GM10266 (cell line): ENCODE measurements at regions not wholly inside any gene's neighbourhood (a gene's known extent, or its start where the extent isn't known, plus 50 kb on each side); places are given as distances from the start of the nearest gene placed in this dataset.

Experiments used
- DNase-seq: peaks from one replicate; pipeline ENCODE4 v3.0.0; 2012; ENCODE audit errors: extremely low spot score
- CTCF ChIP-seq: IDR thresholded peaks from 2 replicates; pipeline ENCODE4 v1.5.1; 2012; ENCODE audit warnings: mild to moderate bottlenecking, low read depth; ENCODE audit not compliant: control insufficient read depth, insufficient read depth; ENCODE audit errors: missing control alignments

GRCh38 chr5:4345850-4346249 is 750.2 kb downstream of the IRX1 start:
- no peak for DNase-seq
- TF ChIP-seq CTCF: no peak

GRCh38 chr5:4348423-4348822 is 752.8 kb downstream of the IRX1 start:
- TF ChIP-seq CTCF: no peak
- DNase-seq: no peak

- DNase-seq: no peak
- no peak for TF ChIP-seq CTCF
Observed at GRCh38 chr5:4348919-4349318, 753.3 kb downstream of the IRX1 start.

- no peak for DNase-seq
- no peak for TF ChIP-seq CTCF
Observed at GRCh38 chr5:4356201-4356600, 760.6 kb downstream of the IRX1 start.

GRCh38 chr5:4359847-4360246 is 764.2 kb downstream of the IRX1 start:
- no peak for DNase-seq
- TF ChIP-seq CTCF: no peak

- no peak for DNase-seq
- no peak for TF ChIP-seq CTCF
Observed at GRCh38 chr5:4361753-4362152, 766.1 kb downstream of the IRX1 start.

- no peak for DNase-seq
- no peak for TF ChIP-seq CTCF
Observed at GRCh38 chr5:4362411-4362810, 766.8 kb downstream of the IRX1 start.

GRCh38 chr5:4363045-4363444 is 767.4 kb downstream of the IRX1 start:
- no peak for DNase-seq
- no peak for TF ChIP-seq CTCF
